DND-41 (cell line): ENCODE measurements at regions not wholly inside any gene's neighbourhood (a gene's known extent, or its start where the extent isn't known, plus 50 kb on each side); places are given as distances from the start of the nearest gene placed in this dataset.

Experiments used
- ATAC-seq: fragments of 200-7000 bp; cut with Tn5 transposase; 3 replicates; pipeline ENCODE4 v1.9.1; 2021; ENCODE audit warnings: low read depth; ENCODE audit not compliant: insufficient read depth
- DNase-seq: peaks from one replicate; pipeline ENCODE4 v3.0.0-alpha.2; 2020
- H2AFZ ChIP-seq: 2 replicates; pipeline ENCODE4 v1.6.0; 2012; ENCODE audit warnings: low read depth, low read length
- H3K27ac ChIP-seq: 2 replicates; pipeline ENCODE4 v1.5.1; 2012; ENCODE audit warnings: low read length, inconsistent platforms
- H3K27me3 ChIP-seq: fragments of 200-600 bp; sonication (generic); 2 replicates; pipeline ENCODE4 v1.6.0; 2012; ENCODE audit warnings: low read length, mild to moderate bottlenecking, inconsistent platforms; ENCODE audit not compliant: insufficient read depth, poor library complexity
- H3K36me3 ChIP-seq: 2 replicates; pipeline ENCODE4 v1.5.1; 2012; ENCODE audit warnings: low read length, inconsistent platforms; ENCODE audit not compliant: insufficient read depth
- H3K4me1 ChIP-seq: 2 replicates; pipeline ENCODE4 v1.5.1; 2012; ENCODE audit warnings: mild to moderate bottlenecking, low read length; ENCODE audit not compliant: insufficient read depth
- H3K4me2 ChIP-seq: 2 replicates; pipeline ENCODE4 v1.6.0; 2012; ENCODE audit warnings: mild to moderate bottlenecking, moderate library complexity, low read length, inconsistent platforms; ENCODE audit not compliant: insufficient read depth
- H3K4me3 ChIP-seq, 2 experiments: fragments of 200-600 bp in 1 of 2; shearing (Covaris generic) in 1 of 2; 2 replicates each; pipeline ENCODE4 v1.5.1; 2012 to 2016; ENCODE audit warnings: inconsistent platforms in 2 of 2, low read length in 2 of 2, mild to moderate bottlenecking in 2 of 2, low read depth in 1 of 2, moderate library complexity in 1 of 2
- H3K79me2 ChIP-seq: 2 replicates; pipeline ENCODE4 v1.6.0; 2012; ENCODE audit warnings: low read length, inconsistent platforms; ENCODE audit not compliant: insufficient read depth
- H3K9ac ChIP-seq: 2 replicates; pipeline ENCODE4 v1.6.0; 2012; ENCODE audit warnings: low read depth, mild to moderate bottlenecking, inconsistent platforms, low read length, moderate library complexity
- H3K9me3 ChIP-seq: 2 replicates; pipeline ENCODE4 v1.5.1; 2012; ENCODE audit warnings: low read length, moderate library complexity, mild to moderate bottlenecking, inconsistent platforms; ENCODE audit not compliant: insufficient read depth, severe bottlenecking
- H4K20me1 ChIP-seq: 2 replicates; pipeline ENCODE4 v1.6.0; 2012; ENCODE audit warnings: low read length; ENCODE audit not compliant: insufficient read depth
- CTCF ChIP-seq: IDR thresholded peaks from 2 replicates; pipeline ENCODE4 v1.5.1; 2012; ENCODE audit warnings: borderline replicate concordance, low read length, moderate library complexity, mild to moderate bottlenecking; ENCODE audit not compliant: poor library complexity, severe bottlenecking; ENCODE audit errors: extremely low read depth
- EZH2 ChIP-seq: IDR thresholded peaks from 3 replicates; pipeline ENCODE4 v1.6.1; 2012; ENCODE audit warnings: borderline replicate concordance, low read depth, mild to moderate bottlenecking, moderate library complexity, low read length, inconsistent platforms; ENCODE audit not compliant: severe bottlenecking

- Histone ChIP-seq H3K27me3 (no peaks in the 10 kb centered on the region), H3K36me3 (no peaks in the 10 kb centered on the region), H3K27ac (no peak overlapping the region), H4K20me1 (no peaks in the 10 kb centered on the region), H3K79me2 (no peaks in the 10 kb centered on the region), H3K4me2 (no peak overlapping the region), H3K4me3 (no peak overlapping the region), H3K4me1 (no peaks in the 10 kb centered on the region), H2AFZ (no peak overlapping the region), H3K9me3 (peaks cover 14% of the 10 kb centered on the region), H3K9ac (no peak overlapping the region)
- TF ChIP-seq EZH2, result no peak
- TF ChIP-seq CTCF, result no peak
- ATAC-seq (no peak), DNase-seq (no peak)
Observed at GRCh38 chr18:42444349-42444748, 489.3 kb downstream of the PIK3C3 start.

GRCh38 chr18:42445359-42445758 lies 490.3 kb downstream of the PIK3C3 start:
- Histone ChIP-seq H3K27me3 (no peaks in the 10 kb centered on the region), H3K27ac (no peak overlapping the region), H3K9ac (no peak overlapping the region), H2AFZ (no peak overlapping the region), H3K4me3 (no peak overlapping the region), H3K9me3 (peaks cover 14% of the 10 kb centered on the region), H3K79me2 (no peaks in the 10 kb centered on the region), H3K36me3 (no peaks in the 10 kb centered on the region), H3K4me2 (no peak overlapping the region), H3K4me1 (no peaks in the 10 kb centered on the region), H4K20me1 (no peaks in the 10 kb centered on the region)
- TF ChIP-seq CTCF, result no peak
- no peak for TF ChIP-seq EZH2
- DNase-seq (no peak), ATAC-seq (no peak)

GRCh38 chr18:42446195-42446594 lies 491.2 kb downstream of the PIK3C3 start:
- H3K4me2 ChIP-seq, result no peak overlapping the region
- no peaks in the 10 kb centered on the region for H4K20me1 ChIP-seq
- H3K9ac ChIP-seq, result no peak overlapping the region
- TF ChIP-seq CTCF (no peak), EZH2 (no peak)
- H3K4me3 ChIP-seq, result no peak overlapping the region
- DNase-seq (no peak), ATAC-seq (no peak)
- H3K27ac ChIP-seq, result no peak overlapping the region
- H3K27me3 ChIP-seq, result no peaks in the 10 kb centered on the region
- no peaks in the 10 kb centered on the region for H3K36me3 ChIP-seq
- peaks cover 14% of the 10 kb centered on the region for H3K9me3 ChIP-seq
- no peak overlapping the region for H2AFZ ChIP-seq
- no peaks in the 10 kb centered on the region for H3K4me1 ChIP-seq
- no peaks in the 10 kb centered on the region for H3K79me2 ChIP-seq

- H3K4me3 ChIP-seq, result no peak overlapping the region
Observed at GRCh38 chr18:42447688-42448087, 492.7 kb downstream of the PIK3C3 start.

More at GRCh38 chr18:42447688-42448087, 492.7 kb downstream of the PIK3C3 start:
- Histone ChIP-seq H3K79me2 (no peaks in the 10 kb centered on the region), H3K36me3 (no peaks in the 10 kb centered on the region), H3K27me3 (no peaks in the 10 kb centered on the region), H2AFZ (no peak overlapping the region), H3K4me2 (no peak overlapping the region), H4K20me1 (no peaks in the 10 kb centered on the region), H3K9me3 (peaks cover 14% of the 10 kb centered on the region), H3K27ac (no peak overlapping the region), H3K9ac (no peak overlapping the region), H3K4me1 (no peaks in the 10 kb centered on the region)
- no peak for TF ChIP-seq EZH2
- no peak for TF ChIP-seq CTCF
- DNase-seq (no peak), ATAC-seq (no peak)
